ENCODE measurements at regions not wholly inside any gene's neighbourhood (a gene's known extent, or its start where the extent isn't known, plus 50 kb on each side); places are given as distances from the start of the nearest gene placed in this dataset.

- Histone ChIP-seq H3K27me3 (no peaks in the 10 kb centered on the region), H3K4me1 (peaks cover 0 to 6% (median 1%) of the 10 kb centered on the region in 4 donors), H3K9me3 (no peaks in the 10 kb centered on the region), H3K4me3 (no peak overlapping the region), H3K36me3 (no peaks in the 10 kb centered on the region), H3K27ac (no peak overlapping the region)
- ATAC-seq = peak in 1 of 4 donors; percentile 12
- TF ChIP-seq POLR2A (IDR thresholded peaks at IDR 0.05) (no peak), CTCF (IDR thresholded peaks at IDR 0.05) (no peak)
- 53% methylated on average over 5 of the region's 6 CpGs for WGBS (ENCODE audit: insufficient coverage, low coverage, low lambda C conversion rate, missing lambda C conversion rate)
- DNase-seq = no peak
- intact Hi-C loops (cut with DNase I) = no loop called here
These were observed 232.8 kb downstream of the MAN2A1 start for GRCh38 chr5:109922381-109922995.

- H3K27ac ChIP-seq = no peak overlapping the region
- no peak for TF ChIP-seq POLR2A (IDR thresholded peaks at IDR 0.05)
- ATAC-seq (no peak), DNase-seq (no peak)
- no peaks in the 10 kb centered on the region for H3K36me3 ChIP-seq
- H3K4me1 ChIP-seq = peaks cover 0 to 13% (median 5%) of the 10 kb centered on the region in 4 donors
- no peaks in the 10 kb centered on the region for H3K9me3 ChIP-seq
- intact Hi-C loops (cut with DNase I) = no loop called here
- no peak overlapping the region for H3K4me3 ChIP-seq
- WGBS (ENCODE audit: insufficient coverage, low coverage, low lambda C conversion rate, missing lambda C conversion rate) = 83% methylated on average over 1 of the region's 1 CpG
- H3K27me3 ChIP-seq = no peaks in the 10 kb centered on the region
These were observed 233.5 kb downstream of the MAN2A1 start for GRCh38 chr5:109923205-109923604.

GRCh38 chr5:109924237-109925107 is 234.7 kb downstream of the MAN2A1 start:
- no peaks in the 10 kb centered on the region for H3K27me3 ChIP-seq

GRCh38 chr5:109927639-109928038 is 237.9 kb downstream of the MAN2A1 start:
- Histone ChIP-seq H3K9me3 (no peaks in the 10 kb centered on the region), H3K27ac (no peak overlapping the region), H3K36me3 (no peaks in the 10 kb centered on the region), H3K27me3 (no peaks in the 10 kb centered on the region), H3K4me3 (no peak overlapping the region), H3K4me1 (peaks cover 0 to 11% (median 3%) of the 10 kb centered on the region in 4 donors)
- no peak for TF ChIP-seq POLR2A (IDR thresholded peaks at IDR 0.05)
- TF ChIP-seq CTCF (IDR thresholded peaks at IDR 0.05) = no peak
- 40% methylated on average over 3 of the region's 3 CpGs for WGBS (ENCODE audit: insufficient coverage, low coverage, low lambda C conversion rate, missing lambda C conversion rate)
- intact Hi-C loops (cut with DNase I) = no loop called here
- ATAC-seq (peak; percentile 51 to 66 (median 61)), DNase-seq (no peak)

More at GRCh38 chr5:109924237-109925107, 234.7 kb downstream of the MAN2A1 start:
- intact Hi-C loops (cut with DNase I) = no loop called here
- Histone ChIP-seq H3K4me3 (no peak overlapping the region), H3K27ac (no peak overlapping the region), H3K36me3 (no peaks in the 10 kb centered on the region), H3K9me3 (no peaks in the 10 kb centered on the region), H3K4me1 (peaks cover 0 to 13% (median 6%) of the 10 kb centered on the region in 4 donors)
- TF ChIP-seq POLR2A (IDR thresholded peaks at IDR 0.05) (no peak), CTCF (IDR thresholded peaks at IDR 0.05) (no peak)
- 94% methylated on average over 7 of the region's 7 CpGs for WGBS (ENCODE audit: insufficient coverage, low coverage, low lambda C conversion rate, missing lambda C conversion rate)
- ATAC-seq (no peak), DNase-seq (no peak)

- TF ChIP-seq POLR2A (IDR thresholded peaks at IDR 0.05) = no peak
- TF ChIP-seq CTCF (IDR thresholded peaks at IDR 0.05) = no peak
- DNase-seq (no peak), ATAC-seq (peak; percentile 33 to 81 (median 66))
- H3K27ac ChIP-seq = no peak overlapping the region
- H3K4me1 ChIP-seq = peaks cover 0 to 11% (median 3%) of the 10 kb centered on the region in 4 donors
- H3K4me3 ChIP-seq = no peak overlapping the region
- H3K27me3 ChIP-seq = no peaks in the 10 kb centered on the region
- intact Hi-C loops (cut with DNase I) = no loop called here
- 49% methylated on average over 2 of the region's 2 CpGs for WGBS (ENCODE audit: insufficient coverage, low coverage, low lambda C conversion rate, missing lambda C conversion rate)
- H3K36me3 ChIP-seq = no peaks in the 10 kb centered on the region
- no peaks in the 10 kb centered on the region for H3K9me3 ChIP-seq
These were observed 238.3 kb downstream of the MAN2A1 start for GRCh38 chr5:109928046-109928445.
